H1 (cell line): ENCODE measurements at regions not wholly inside any gene's neighbourhood (a gene's known extent, or its start where the extent isn't known, plus 50 kb on each side); places are given as distances from the start of the nearest gene placed in this dataset.

Experiments
- CBX8 ChIP-seq: fragments of 300-800, 300-1000 bp; sonication (generic); IDR thresholded peaks from 2 replicates; pipeline ENCODE4 v1.7.1; 2016; ENCODE audit warnings: low read depth, low read length, borderline replicate concordance
- EGR1 ChIP-seq: IDR thresholded peaks from 2 replicates; pipeline ENCODE4 v1.6.1; 2011; ENCODE audit warnings: low read depth, low read length, borderline replicate concordance

- TF ChIP-seq EGR1 (no peak), CBX8 (no peak)
- TF ChIP-seq, all 59 proteins: peak for 0
These were observed 60.5 kb upstream of the RNF32 start (continued) for GRCh38 chr7:156580036-156580435.
